ENCODE measurements at regions not wholly inside any gene's neighbourhood (a gene's known extent, or its start where the extent isn't known, plus 50 kb on each side); places are given as distances from the start of the nearest gene placed in this dataset.
A peak's percentile ranks its signal among the peaks of the same experiment; 100 is the strongest.

DNA sequence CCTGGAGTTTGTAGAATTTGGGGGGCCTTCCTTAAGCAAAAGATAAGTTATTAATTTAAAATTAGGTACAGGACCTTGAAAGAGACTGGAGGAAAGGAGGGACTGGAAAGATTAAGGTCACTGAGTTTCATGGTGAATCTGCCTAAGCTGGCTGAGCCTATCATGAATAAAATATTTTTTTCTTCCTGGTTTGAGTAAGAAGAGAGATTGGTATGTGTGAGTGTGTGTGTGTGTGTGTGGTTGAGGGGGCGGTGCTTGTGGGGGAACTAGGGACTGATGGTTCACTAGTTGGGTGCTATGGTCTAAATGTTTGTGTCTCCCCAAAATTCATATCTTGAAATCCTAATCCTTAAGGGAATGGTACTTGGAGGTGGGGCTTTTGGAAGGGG is 142.5 kb upstream of the PRKCQ start:
- H3K4me1 ChIP-seq (ENCODE audit: control insufficient read depth, insufficient read depth, low read length), result no peaks in the 10 kb centered on the region
- no peak for TF ChIP-seq ZNF423 (tag by site-specific recombination; IDR thresholded peaks at IDR 0.05)
- TF ChIP-seq GLIS2 (tag by site-specific recombination; IDR thresholded peaks at IDR 0.05), result no peak
- no peak for TF ChIP-seq ZNF555 (tag by site-specific recombination; conservative IDR thresholded peaks at IDR 0.05)
- no peak for TF ChIP-seq ZNF24 (tag by site-specific recombination; IDR thresholded peaks at IDR 0.05)
- 0 out of 2 replicates have a peak, but pooled peaks have one; percentile 15 for TF ChIP-seq ZFHX2 (tag by site-specific recombination; conservative IDR thresholded peaks at IDR 0.05)
- no peak for TF ChIP-seq ZFP69B (tag by site-specific recombination; IDR thresholded peaks at IDR 0.05)
- no peak for TF ChIP-seq ZNF394 (tag by site-specific recombination; IDR thresholded peaks at IDR 0.05; ENCODE audit: borderline replicate concordance)
- TF ChIP-seq, protein P1, sequence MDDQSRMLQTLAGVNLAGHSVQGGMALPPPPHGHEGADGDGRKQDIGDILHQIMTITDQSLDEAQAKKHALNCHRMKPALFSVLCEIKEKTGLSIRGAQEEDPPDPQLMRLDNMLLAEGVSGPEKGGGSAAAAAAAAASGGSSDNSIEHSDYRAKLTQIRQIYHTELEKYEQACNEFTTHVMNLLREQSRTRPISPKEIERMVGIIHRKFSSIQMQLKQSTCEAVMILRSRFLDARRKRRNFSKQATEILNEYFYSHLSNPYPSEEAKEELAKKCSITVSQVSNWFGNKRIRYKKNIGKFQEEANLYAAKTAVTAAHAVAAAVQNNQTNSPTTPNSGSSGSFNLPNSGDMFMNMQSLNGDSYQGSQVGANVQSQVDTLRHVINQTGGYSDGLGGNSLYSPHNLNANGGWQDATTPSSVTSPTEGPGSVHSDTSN (CRISPR knock-in tag; IDR thresholded peaks at IDR 0.05), result no peak
- ChIA-PET CTCF (interaction anchor here (0.7 to 1.6 kb wide), 2 partner anchors 22 to 41 kb away, joined by 3 to 4 read pairs; no protein-coding TSS in a partner anchor), POLR2A (no interaction called here)
- no peaks in the 10 kb centered on the region for H3K36me3 ChIP-seq (ENCODE audit: control insufficient read depth in 2 of 2, insufficient read depth in 1 of 2, low read length in 2 of 2)
- no peaks in the 10 kb centered on the region for H3K9me3 ChIP-seq (ENCODE audit: control insufficient read depth, insufficient read depth, low read depth, low read length)
- H3K4me3 ChIP-seq (ENCODE audit: low read depth, low read length), result no peak overlapping the region
- no peak overlapping the region for H3K27ac ChIP-seq (ENCODE audit: extremely low read depth, low read depth, low read length)

GRCh38 chr10:6721964-6722615 is 142.0 kb upstream of the PRKCQ start:
- POLR2A ChIA-PET, result no interaction called here
- Histone ChIP-seq H3K27ac (ENCODE audit: extremely low read depth, low read depth, low read length) (no peak overlapping the region; the same call in 1 of the 2 replicates), H3K4me3 (ENCODE audit: low read depth, low read length) (no peak overlapping the region), H3K4me1 (ENCODE audit: control insufficient read depth, insufficient read depth, low read length) (no peaks in the 10 kb centered on the region), H3K9me3 (ENCODE audit: control insufficient read depth, insufficient read depth, low read depth, low read length) (no peaks in the 10 kb centered on the region), H3K36me3 (ENCODE audit: control insufficient read depth in 2 of 2, insufficient read depth in 1 of 2, low read length in 2 of 2) (no peaks in the 10 kb centered on the region)
- no peak for TF ChIP-seq ZNF114 (tag by site-specific recombination; IDR thresholded peaks at IDR 0.05)
- TF ChIP-seq PRDM6 (tag by site-specific recombination; IDR thresholded peaks at IDR 0.05), result no peak
- CTCF ChIA-PET, result interaction anchor here (0.6 to 1.6 kb wide), 4 partner anchors 15 to 194 kb away, joined by 3 to 4 read pairs (median 4); no protein-coding TSS in a partner anchor

DNA sequence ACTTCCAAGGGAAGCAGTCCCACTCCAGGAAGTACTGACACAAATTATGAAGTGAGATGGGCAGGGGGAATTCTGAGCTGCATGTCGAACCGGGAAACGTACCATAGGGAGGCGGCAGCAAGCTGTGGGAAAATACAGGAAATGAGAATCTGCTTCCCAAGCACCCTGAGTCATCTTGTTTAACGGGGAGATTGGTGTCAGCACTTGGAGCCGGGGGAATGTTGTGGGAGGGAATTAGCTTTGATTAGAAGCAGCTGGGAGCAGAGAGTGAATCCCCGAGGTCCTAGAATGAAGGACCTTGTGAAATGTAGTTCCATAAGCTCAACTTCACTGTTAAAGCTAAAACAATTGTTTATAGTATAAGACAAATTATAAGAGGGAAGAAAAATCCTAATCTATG is 141.4 kb upstream of the PRKCQ start:
- Histone ChIP-seq H3K4me3 (ENCODE audit: low read depth, low read length) (no peak overlapping the region), H3K4me1 (ENCODE audit: control insufficient read depth, insufficient read depth, low read length) (no peaks in the 10 kb centered on the region), H3K27ac (ENCODE audit: extremely low read depth, low read depth, low read length) (no peak overlapping the region), H3K9me3 (ENCODE audit: control insufficient read depth, insufficient read depth, low read depth, low read length) (no peaks in the 10 kb centered on the region), H3K36me3 (ENCODE audit: control insufficient read depth in 2 of 2, insufficient read depth in 1 of 2, low read length in 2 of 2) (no peaks in the 10 kb centered on the region)
- POLR2A ChIA-PET, result interaction anchor here (0.6 kb wide), 1 partner anchor 579 kb away, joined by 5 read pairs; no protein-coding TSS in a partner anchor
- CTCF ChIA-PET, result interaction anchor here (0.6 to 1.6 kb wide), 5 partner anchors 16 to 398 kb away, joined by 3 to 5 read pairs (median 4); no protein-coding TSS in a partner anchor
- TF ChIP-seq HOXC10 (CRISPR knock-in tag; IDR thresholded peaks at IDR 0.05), result no peak
- no peak for TF ChIP-seq ZNF561 (tag by site-specific recombination; IDR thresholded peaks at IDR 0.05; ENCODE audit: borderline replicate concordance)
- no peak for TF ChIP-seq ZNF404 (tag by site-specific recombination; IDR thresholded peaks at IDR 0.05)
- TF ChIP-seq ZNF2 (tag by site-specific recombination; IDR thresholded peaks at IDR 0.05), result no peak
- no peak for TF ChIP-seq ZNF610 (tag by site-specific recombination; IDR thresholded peaks at IDR 0.05; ENCODE audit: borderline replicate concordance)
- TF ChIP-seq ZBTB7A (tag by site-specific recombination; IDR thresholded peaks at IDR 0.05; ENCODE audit: low read depth), result no peak
- TF ChIP-seq ZNF521 (tag by site-specific recombination; IDR thresholded peaks at IDR 0.05), result no peak
- no peak for TF ChIP-seq ZNF544 (tag by site-specific recombination; IDR thresholded peaks at IDR 0.05)
- TF ChIP-seq ZFHX2 (tag by site-specific recombination; conservative IDR thresholded peaks at IDR 0.05), result peak; percentile 56
- TF ChIP-seq ZSCAN23 (tag by site-specific recombination; IDR thresholded peaks at IDR 0.05), result no peak
- no peak for TF ChIP-seq ZNF114 (tag by site-specific recombination; IDR thresholded peaks at IDR 0.05)
- 0 out of 2 replicates have a peak, but pooled peaks have one; percentile 22 for TF ChIP-seq EGR2 (tag by site-specific recombination; IDR thresholded peaks at IDR 0.05; ENCODE audit: low read depth)

Data from HEK293 (cell line).